SH-SY5Y (cell line): ENCODE measurements at regions not wholly inside any gene's neighbourhood (a gene's known extent, or its start where the extent isn't known, plus 50 kb on each side); places are given as distances from the start of the nearest gene placed in this dataset.

Experiments used
- GATA2 ChIP-seq: IDR thresholded peaks from 2 replicates; pipeline ENCODE4 v1.6.1; 2011; ENCODE audit warnings: mild to moderate bottlenecking, low read depth, low read length
- GATA3 ChIP-seq: IDR thresholded peaks from 2 replicates; pipeline ENCODE4 v1.6.1; 2011; ENCODE audit warnings: low read depth, mild to moderate bottlenecking, low read length, moderate library complexity

DNA sequence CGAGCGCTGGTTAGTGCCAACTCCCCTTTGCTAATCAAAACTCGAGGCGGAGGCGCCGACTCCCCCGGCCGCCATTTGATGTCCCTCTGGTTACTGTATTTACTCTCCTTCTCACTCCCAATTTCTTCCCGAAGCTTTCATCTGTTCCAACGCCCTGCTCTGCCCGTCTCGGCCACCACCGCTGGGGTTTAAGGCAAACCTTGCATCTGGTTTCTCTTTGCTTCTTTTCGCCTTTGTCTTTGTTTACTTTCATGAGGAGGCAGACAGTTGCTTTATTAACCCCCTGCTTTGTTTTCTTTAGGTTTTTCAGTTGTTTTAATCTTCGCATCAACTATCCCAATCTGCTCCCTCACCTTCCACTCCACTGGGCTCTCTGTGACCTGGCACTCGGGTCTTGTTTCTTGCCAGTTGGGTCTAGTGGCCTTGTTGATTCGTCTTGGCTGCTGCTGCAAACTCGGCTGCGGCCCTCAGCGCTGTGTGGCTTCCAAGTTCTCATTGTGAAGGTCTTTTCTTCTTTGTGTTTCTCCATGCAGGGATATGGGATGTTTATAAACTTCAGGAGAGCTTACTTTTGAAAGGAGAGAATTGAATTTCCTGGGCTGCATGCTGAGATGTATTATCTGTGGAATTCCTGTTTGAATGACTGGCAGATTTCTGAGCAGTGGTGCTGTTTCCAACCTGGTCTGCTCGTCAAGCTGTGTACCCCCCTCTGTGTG lies 155.1 kb downstream of the CDC5L start:
- TF ChIP-seq GATA3 (no peak), GATA2 (no peak)
